Trophoblast cell (in vitro differentiated cells and primary cell): ENCODE measurements at regions not wholly inside any gene's neighbourhood (a gene's known extent, or its start where the extent isn't known, plus 50 kb on each side); places are given as distances from the start of the nearest gene placed in this dataset.

Experiments used
- DNase-seq, 2 donors: peaks; one replicate each; pipeline ENCODE4 v3.0.0-alpha.2; 2016
- H2AFZ ChIP-seq: 2 replicates; pipeline ENCODE4 v1.6.1; 2013; ENCODE audit warnings: low read length, moderate library complexity, mild to moderate bottlenecking; ENCODE audit not compliant: insufficient read depth, poor library complexity
- H2AK5ac ChIP-seq: 2 replicates; pipeline ENCODE4 v1.6.1; 2013; ENCODE audit warnings: mild to moderate bottlenecking, low read length
- H2BK120ac ChIP-seq: 2 replicates; pipeline ENCODE4 v1.6.1; 2013; ENCODE audit warnings: low read length, mild to moderate bottlenecking, moderate library complexity; ENCODE audit not compliant: insufficient read depth, poor library complexity
- H2BK12ac ChIP-seq: 2 replicates; pipeline ENCODE4 v1.6.1; 2013; ENCODE audit warnings: mild to moderate bottlenecking, low read length, moderate library complexity
- H2BK5ac ChIP-seq: 2 replicates; pipeline ENCODE4 v1.6.1; 2013; ENCODE audit warnings: low read length, low read depth, moderate library complexity, mild to moderate bottlenecking; ENCODE audit not compliant: poor library complexity
- H3K14ac ChIP-seq: 2 replicates; pipeline ENCODE4 v1.6.1; 2013; ENCODE audit warnings: mild to moderate bottlenecking, low read length
- H3K18ac ChIP-seq: 2 replicates; pipeline ENCODE4 v1.6.1; 2013; ENCODE audit warnings: mild to moderate bottlenecking, low read length
- H3K23ac ChIP-seq: 2 replicates; pipeline ENCODE4 v1.6.1; 2013; ENCODE audit warnings: low read length
- H3K27ac ChIP-seq: 2 replicates; pipeline ENCODE4 v1.5.1; 2013; ENCODE audit warnings: low read depth, mild to moderate bottlenecking, inconsistent platforms, low read length, moderate library complexity
- H3K27me3 ChIP-seq: 2 replicates; pipeline ENCODE4 v1.6.1; 2013; ENCODE audit warnings: inconsistent platforms, mild to moderate bottlenecking, low read length, moderate library complexity; ENCODE audit not compliant: insufficient read depth
- H3K36me3 ChIP-seq, 2 experiments: 1 replicate in 1 of 2; 2 replicates in 1 of 2; pipeline ENCODE4 v1.6.1; 2013; ENCODE audit warnings: low read length in 2 of 2, mild to moderate bottlenecking in 2 of 2, moderate library complexity in 1 of 2; ENCODE audit not compliant: insufficient read depth in 2 of 2, control insufficient read depth in 1 of 2
- H3K4ac ChIP-seq: 2 replicates; pipeline ENCODE4 v1.6.1; 2013; ENCODE audit warnings: low read depth, mild to moderate bottlenecking, low read length, moderate library complexity
- H3K4me1 ChIP-seq, 2 experiments: 1 replicate in 1 of 2; 2 replicates in 1 of 2; pipeline ENCODE4 v1.6.1; 2013; ENCODE audit warnings: low read length in 2 of 2, mild to moderate bottlenecking in 2 of 2, moderate library complexity in 1 of 2; ENCODE audit not compliant: insufficient read depth in 2 of 2, control insufficient read depth in 1 of 2
- H3K4me2 ChIP-seq: 2 replicates; pipeline ENCODE4 v1.6.1; 2013; ENCODE audit warnings: inconsistent platforms, mild to moderate bottlenecking, low read length, moderate library complexity
- H3K4me3 ChIP-seq: 2 replicates; pipeline ENCODE4 v1.5.1; 2013; ENCODE audit warnings: mild to moderate bottlenecking, low read depth, low read length, inconsistent platforms
- H3K79me1 ChIP-seq: one replicate; pipeline ENCODE4 v1.6.1; 2013; ENCODE audit warnings: low read length
- H3K79me2 ChIP-seq: 2 replicates; pipeline ENCODE4 v1.6.1; 2013; ENCODE audit warnings: low read length, mild to moderate bottlenecking; ENCODE audit not compliant: control insufficient read depth, insufficient read depth, poor library complexity
- H3K9ac ChIP-seq: 2 replicates; pipeline ENCODE4 v1.6.1; 2013; ENCODE audit warnings: mild to moderate bottlenecking, low read length
- H3K9me3 ChIP-seq: 2 replicates; pipeline ENCODE4 v1.6.1; 2013; ENCODE audit warnings: low read depth, mild to moderate bottlenecking, control low read depth, inconsistent platforms, low read length; ENCODE audit not compliant: insufficient read depth
- H4K12ac ChIP-seq: 2 replicates; pipeline ENCODE4 v1.6.1; 2013; ENCODE audit warnings: low read depth, mild to moderate bottlenecking, low read length, moderate library complexity
- H4K8ac ChIP-seq: 2 replicates; pipeline ENCODE4 v1.6.1; 2013; ENCODE audit warnings: low read depth, mild to moderate bottlenecking, low read length, moderate library complexity
- H4K91ac ChIP-seq: one replicate; pipeline ENCODE4 v1.6.1; 2013; ENCODE audit warnings: low read depth, mild to moderate bottlenecking, low read length, moderate library complexity
- WGBS: extraction: QIAGEN DNeasy Blood & Tissue Kit; methylation state at CpG from one replicate; pipeline ENCODE4 v1.1.7; 2013; ENCODE audit warnings: missing lambda C conversion rate; ENCODE audit not compliant: insufficient read length, insufficient coverage; ENCODE audit errors: extremely low coverage; 5-methylcytosine and 5-hydroxymethylcytosine counted together

- H4K91ac ChIP-seq = no peak overlapping the region
These were observed 844.7 kb downstream of the PCDH18 start for GRCh38 chr4:136687596-136687995.

DNA sequence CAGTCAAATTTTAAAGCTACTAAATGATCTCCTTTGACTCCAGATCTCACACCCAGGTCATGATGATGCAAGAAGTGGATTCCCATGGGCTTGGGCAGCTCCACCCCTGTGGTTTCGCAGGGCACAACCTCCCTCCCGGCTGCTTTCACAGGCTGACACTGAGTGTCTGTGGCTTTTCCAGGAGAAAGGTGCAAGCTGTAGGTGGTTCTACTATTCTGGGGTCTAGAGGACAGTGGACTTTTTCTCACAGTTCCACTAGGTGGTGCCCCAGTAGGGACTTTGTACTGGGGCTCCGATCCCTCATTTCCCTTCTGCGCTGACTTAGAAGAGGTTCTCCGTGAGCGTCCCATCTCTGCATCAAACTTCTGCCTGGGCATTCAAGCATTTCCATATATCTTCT is 845.2 kb downstream of the PCDH18 start:
- Histone ChIP-seq H3K4ac (no peak overlapping the region), H3K23ac (no peak overlapping the region), H2BK12ac (no peak overlapping the region), H3K79me1 (no peaks in the 10 kb centered on the region), H3K4me1 (peaks cover 0 to 4% of the 10 kb centered on the region in 2 experiments), H4K12ac (no peak overlapping the region), H3K9me3 (no peaks in the 10 kb centered on the region), H2AFZ (no peak overlapping the region), H2BK120ac (no peak overlapping the region), H3K9ac (no peak overlapping the region), H3K27ac (no peak overlapping the region), H3K36me3 (no peaks in the 10 kb centered on the region), H3K14ac (no peak overlapping the region), H3K27me3 (no peaks in the 10 kb centered on the region), H3K4me3 (no peak overlapping the region), H4K91ac (no peak overlapping the region), H4K8ac (no peak overlapping the region), H3K18ac (no peak overlapping the region), H2BK5ac (no peak overlapping the region), H3K4me2 (no peak overlapping the region), H2AK5ac (no peak overlapping the region), H3K79me2 (no peaks in the 10 kb centered on the region)
- no peak for DNase-seq
- WGBS = no CpG with 5 or more reads among the region's 6 CpGs

More at GRCh38 chr4:136687596-136687995, 844.7 kb downstream of the PCDH18 start:
- Histone ChIP-seq H4K8ac (no peak overlapping the region), H3K79me1 (no peaks in the 10 kb centered on the region), H2AK5ac (no peak overlapping the region), H3K36me3 (no peaks in the 10 kb centered on the region), H4K12ac (no peak overlapping the region), H3K9ac (no peak overlapping the region), H2BK5ac (no peak overlapping the region), H3K14ac (no peak overlapping the region), H3K18ac (no peak overlapping the region), H3K23ac (no peak overlapping the region), H3K79me2 (no peaks in the 10 kb centered on the region), H3K4ac (no peak overlapping the region), H3K4me3 (no peak overlapping the region), H3K9me3 (no peaks in the 10 kb centered on the region), H2BK12ac (no peak overlapping the region), H3K4me2 (no peak overlapping the region), H3K27ac (no peak overlapping the region), H2AFZ (no peak overlapping the region), H2BK120ac (no peak overlapping the region), H3K4me1 (peaks cover 0 to 4% of the 10 kb centered on the region in 2 experiments), H3K27me3 (no peaks in the 10 kb centered on the region)
- DNase-seq = no peak
- no CpG with 5 or more reads among the region's 2 CpGs for WGBS

GRCh38 chr4:136680761-136681160 is 851.5 kb downstream of the PCDH18 start:
- WGBS = no CpG with 5 or more reads among the region's 1 CpG
- H3K9me3 ChIP-seq = no peaks in the 10 kb centered on the region
- H3K14ac ChIP-seq = no peak overlapping the region
- H3K4me2 ChIP-seq = no peak overlapping the region
- no peak overlapping the region for H4K91ac ChIP-seq
- no peak overlapping the region for H3K4ac ChIP-seq
- H3K4me3 ChIP-seq = no peak overlapping the region
- H2AK5ac ChIP-seq = no peak overlapping the region
- no peak overlapping the region for H3K18ac ChIP-seq
- H4K12ac ChIP-seq = no peak overlapping the region
- DNase-seq = no peak
- H3K27ac ChIP-seq = no peak overlapping the region
- H3K23ac ChIP-seq = no peak overlapping the region
- no peak overlapping the region for H4K8ac ChIP-seq
- H3K79me1 ChIP-seq = no peaks in the 10 kb centered on the region
- no peaks in the 10 kb centered on the region for H3K4me1 ChIP-seq
- no peak overlapping the region for H2BK5ac ChIP-seq
- H2AFZ ChIP-seq = no peak overlapping the region
- no peaks in the 10 kb centered on the region for H3K36me3 ChIP-seq
- H2BK12ac ChIP-seq = no peak overlapping the region
- no peaks in the 10 kb centered on the region for H3K79me2 ChIP-seq
- no peak overlapping the region for H2BK120ac ChIP-seq
- H3K27me3 ChIP-seq = no peaks in the 10 kb centered on the region
- H3K9ac ChIP-seq = no peak overlapping the region

GRCh38 chr4:136680271-136680670 is 852.0 kb downstream of the PCDH18 start:
- H3K4ac ChIP-seq = no peak overlapping the region
- H3K4me2 ChIP-seq = no peak overlapping the region
- H3K27ac ChIP-seq = no peak overlapping the region
- no peak overlapping the region for H3K9ac ChIP-seq
- no CpG with 5 or more reads among the region's 1 CpG for WGBS
- H3K23ac ChIP-seq = no peak overlapping the region
- H2AK5ac ChIP-seq = no peak overlapping the region
- H2BK12ac ChIP-seq = no peak overlapping the region
- no peaks in the 10 kb centered on the region for H3K79me1 ChIP-seq
- no peaks in the 10 kb centered on the region for H3K36me3 ChIP-seq
- H3K27me3 ChIP-seq = no peaks in the 10 kb centered on the region
- H3K18ac ChIP-seq = no peak overlapping the region
- H2BK120ac ChIP-seq = no peak overlapping the region
- no peaks in the 10 kb centered on the region for H3K79me2 ChIP-seq
- H4K91ac ChIP-seq = no peak overlapping the region
- no peak overlapping the region for H3K4me3 ChIP-seq
- no peak overlapping the region for H2AFZ ChIP-seq
- H3K14ac ChIP-seq = no peak overlapping the region
- no peaks in the 10 kb centered on the region for H3K4me1 ChIP-seq
- no peak overlapping the region for H4K12ac ChIP-seq
- no peak overlapping the region for H4K8ac ChIP-seq
- H2BK5ac ChIP-seq = no peak overlapping the region
- no peaks in the 10 kb centered on the region for H3K9me3 ChIP-seq
- DNase-seq = peak in 1 of 2 donors; percentile 3
